Breast epithelium (tissue), 4 donors: ENCODE measurements at regions not wholly inside any gene's neighbourhood (a gene's known extent, or its start where the extent isn't known, plus 50 kb on each side); places are given as distances from the start of the nearest gene placed in this dataset.
A peak's percentile ranks its signal among the peaks of the same experiment; 100 is the strongest.

Experiments
- DNase-seq, 2 donors: peaks; one replicate each; pipeline ENCODE4 v3.0.0-alpha.2; 2019; ENCODE audit warnings: low spot score in 2 of 2
- H3K27ac ChIP-seq, 2 donors: fragments of 200-600 bp; sonication (generic) in 1 of 2; one replicate each; pipeline ENCODE4 v1.5.1; 2016 to 2019; ENCODE audit warnings: mild to moderate bottlenecking in 1 of 2
- H3K27me3 ChIP-seq, 2 donors: fragments of 200-600 bp; sonication (generic) in 1 of 2; one replicate each; pipeline versions ENCODE4 v1.5.1 to v1.6.0; 2017 to 2019; ENCODE audit warnings: control low read depth in 1 of 2, mild to moderate bottlenecking in 1 of 2
- H3K36me3 ChIP-seq: fragments of 200-600 bp; one replicate; pipeline ENCODE4 v1.5.1; 2019
- H3K4me1 ChIP-seq, 2 donors: fragments of 200-600 bp; sonication (generic); one replicate each; pipeline ENCODE4 v1.5.1; 2016 to 2019; ENCODE audit warnings: control low read depth in 1 of 2
- H3K4me3 ChIP-seq, 3 donors: fragments of 200-600 bp; sonication (generic); 1 replicate in 2 of 3; 2 replicates in 1 of 3; pipeline ENCODE4 v1.5.1; 2016 to 2019; ENCODE audit warnings: mild to moderate bottlenecking in 3 of 3, moderate library complexity in 2 of 3
- H3K9me3 ChIP-seq, 2 donors: fragments of 200-600 bp; sonication (generic) in 1 of 2; one replicate each; pipeline ENCODE4 v1.5.1; 2016 to 2019; ENCODE audit warnings: control low read depth in 1 of 2
- POLR2A ChIP-seq: fragments of 450-650 bp; IDR thresholded peaks from one replicate; pipeline ENCODE4 v1.6.1; 2016; ENCODE audit warnings: antibody characterized with exemption, mild to moderate bottlenecking, moderate library complexity
- POLR2AphosphoS5 ChIP-seq, 3 donors: sonication (generic); formaldehyde crosslinking; IDR thresholded peaks; one replicate each; pipeline ENCODE4 v1.6.1; 2017; ENCODE audit warnings: antibody characterized with exemption in 3 of 3
- intact Hi-C: fragments of 100-400 bp; cut with DNase I; formaldehyde crosslinking; loops from one replicate; pipeline ENCODE4 v1.15.1; 2023; ENCODE audit warnings: low total_unique reads
- TF ChIP-seq, protein P1 (sequence below), 3 donors: fragments of 450-650 bp; IDR thresholded peaks; one replicate each; pipeline ENCODE4 v1.5.1; 2016 to 2017; ENCODE audit warnings: antibody characterized with exemption in 3 of 3, mild to moderate bottlenecking in 3 of 3, moderate library complexity in 3 of 3

- Histone ChIP-seq H3K27ac (peak overlapping the region in 1 of 2 donors; percentile 87), H3K9me3 (no peaks in the 10 kb centered on the region), H3K4me1 (no peaks in the 10 kb centered on the region), H3K27me3 (no peaks in the 10 kb centered on the region), H3K4me3 (no peak overlapping the region), H3K36me3 (no peaks in the 10 kb centered on the region)
- no peak for TF ChIP-seq POLR2A
- DNase-seq: peak in 1 of 2 donors; percentile 48
- intact Hi-C loops: no loop called here
These were observed 250.5 kb downstream of the GLI2 start for GRCh38 chr2:120985997-120986651.

DNA sequence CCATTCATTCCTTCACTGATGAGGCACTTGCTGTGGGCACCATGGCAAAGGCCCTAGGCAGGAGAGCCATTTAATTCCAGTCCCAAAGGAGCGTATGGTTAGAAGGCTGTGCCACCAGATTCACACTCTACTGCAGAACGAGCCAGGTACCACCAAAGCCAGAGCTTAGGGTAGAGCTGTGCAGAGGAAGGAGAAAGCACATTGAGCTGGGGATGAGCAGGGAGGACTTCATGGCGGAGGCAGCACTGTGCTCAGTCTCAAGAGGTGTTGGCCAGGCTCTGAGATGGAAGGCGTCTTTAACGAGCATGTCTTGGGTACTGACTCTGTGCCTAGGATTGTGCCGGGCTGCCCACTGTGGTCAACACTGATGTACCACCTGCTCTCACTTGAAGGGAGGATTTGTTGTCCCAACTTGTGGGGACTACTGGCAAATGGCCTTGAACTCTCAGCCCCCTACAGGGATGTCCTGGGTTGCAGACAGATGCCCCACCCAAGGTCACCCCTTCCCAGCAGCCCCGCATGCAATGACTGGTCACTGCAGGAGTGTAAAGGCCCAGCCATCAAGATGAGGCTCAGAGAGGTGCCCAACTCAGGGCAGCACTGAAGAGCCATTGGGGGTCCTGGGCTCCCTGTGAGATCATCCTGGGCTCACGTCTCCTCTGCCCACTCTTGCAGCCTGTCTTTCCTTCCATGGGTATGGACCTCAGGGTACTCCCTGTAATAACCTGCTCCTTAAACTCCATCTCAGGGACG lies 251.4 kb downstream of the GLI2 start:
- peak in 1 of 2 donors; percentile 27 for DNase-seq
- intact Hi-C loops: no loop called here
- no peaks in the 10 kb centered on the region for H3K4me1 ChIP-seq
- H3K9me3 ChIP-seq: no peaks in the 10 kb centered on the region
- no peaks in the 10 kb centered on the region for H3K36me3 ChIP-seq
- H3K27ac ChIP-seq: peak overlapping the region in 1 of 2 donors; percentile 87
- no peaks in the 10 kb centered on the region for H3K27me3 ChIP-seq
- H3K4me3 ChIP-seq: no peak overlapping the region
- TF ChIP-seq POLR2A (no peak), POLR2AphosphoS5 (IDR thresholded peaks at IDR 0.05) (no peak)
- TF ChIP-seq, protein P1, sequence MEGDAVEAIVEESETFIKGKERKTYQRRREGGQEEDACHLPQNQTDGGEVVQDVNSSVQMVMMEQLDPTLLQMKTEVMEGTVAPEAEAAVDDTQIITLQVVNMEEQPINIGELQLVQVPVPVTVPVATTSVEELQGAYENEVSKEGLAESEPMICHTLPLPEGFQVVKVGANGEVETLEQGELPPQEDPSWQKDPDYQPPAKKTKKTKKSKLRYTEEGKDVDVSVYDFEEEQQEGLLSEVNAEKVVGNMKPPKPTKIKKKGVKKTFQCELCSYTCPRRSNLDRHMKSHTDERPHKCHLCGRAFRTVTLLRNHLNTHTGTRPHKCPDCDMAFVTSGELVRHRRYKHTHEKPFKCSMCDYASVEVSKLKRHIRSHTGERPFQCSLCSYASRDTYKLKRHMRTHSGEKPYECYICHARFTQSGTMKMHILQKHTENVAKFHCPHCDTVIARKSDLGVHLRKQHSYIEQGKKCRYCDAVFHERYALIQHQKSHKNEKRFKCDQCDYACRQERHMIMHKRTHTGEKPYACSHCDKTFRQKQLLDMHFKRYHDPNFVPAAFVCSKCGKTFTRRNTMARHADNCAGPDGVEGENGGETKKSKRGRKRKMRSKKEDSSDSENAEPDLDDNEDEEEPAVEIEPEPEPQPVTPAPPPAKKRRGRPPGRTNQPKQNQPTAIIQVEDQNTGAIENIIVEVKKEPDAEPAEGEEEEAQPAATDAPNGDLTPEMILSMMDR (IDR thresholded peaks at IDR 0.05): no peak

- H3K4me1 ChIP-seq: no peaks in the 10 kb centered on the region
- H3K9me3 ChIP-seq: no peaks in the 10 kb centered on the region
- H3K27ac ChIP-seq: peak overlapping the region in 1 of 2 donors; percentile 87
- H3K4me3 ChIP-seq: peak overlapping the region in 1 of 3 donors; percentile 41
- TF ChIP-seq, protein P1 (IDR thresholded peaks at IDR 0.05): no peak
- TF ChIP-seq POLR2A (no peak), POLR2AphosphoS5 (IDR thresholded peaks at IDR 0.05) (no peak)
- no peaks in the 10 kb centered on the region for H3K27me3 ChIP-seq
- DNase-seq: peak in 1 of 2 donors; percentile 47
- intact Hi-C loops: no loop called here
- H3K36me3 ChIP-seq: no peaks in the 10 kb centered on the region
These were observed 252.5 kb downstream of the GLI2 start for GRCh38 chr2:120988051-120988699.

GRCh38 chr2:120988700-120989511 lies 253.2 kb downstream of the GLI2 start:
- H3K9me3 ChIP-seq: no peaks in the 10 kb centered on the region
- H3K27me3 ChIP-seq: no peaks in the 10 kb centered on the region
- H3K27ac ChIP-seq: peak overlapping the region in 1 of 2 donors; percentile 87
- no peaks in the 10 kb centered on the region for H3K4me1 ChIP-seq
- H3K36me3 ChIP-seq: no peaks in the 10 kb centered on the region
- intact Hi-C loops: no loop called here
- DNase-seq: peak in 1 of 2 donors; percentile 40
- TF ChIP-seq, protein P1 (IDR thresholded peaks at IDR 0.05): no peak
- TF ChIP-seq POLR2A (no peak), POLR2AphosphoS5 (IDR thresholded peaks at IDR 0.05) (no peak)
- peak overlapping the region in 1 of 3 donors; percentile 41 for H3K4me3 ChIP-seq
